ENCODE measurements at regions not wholly inside any gene's neighbourhood (a gene's known extent, or its start where the extent isn't known, plus 50 kb on each side); places are given as distances from the start of the nearest gene placed in this dataset.

DNA sequence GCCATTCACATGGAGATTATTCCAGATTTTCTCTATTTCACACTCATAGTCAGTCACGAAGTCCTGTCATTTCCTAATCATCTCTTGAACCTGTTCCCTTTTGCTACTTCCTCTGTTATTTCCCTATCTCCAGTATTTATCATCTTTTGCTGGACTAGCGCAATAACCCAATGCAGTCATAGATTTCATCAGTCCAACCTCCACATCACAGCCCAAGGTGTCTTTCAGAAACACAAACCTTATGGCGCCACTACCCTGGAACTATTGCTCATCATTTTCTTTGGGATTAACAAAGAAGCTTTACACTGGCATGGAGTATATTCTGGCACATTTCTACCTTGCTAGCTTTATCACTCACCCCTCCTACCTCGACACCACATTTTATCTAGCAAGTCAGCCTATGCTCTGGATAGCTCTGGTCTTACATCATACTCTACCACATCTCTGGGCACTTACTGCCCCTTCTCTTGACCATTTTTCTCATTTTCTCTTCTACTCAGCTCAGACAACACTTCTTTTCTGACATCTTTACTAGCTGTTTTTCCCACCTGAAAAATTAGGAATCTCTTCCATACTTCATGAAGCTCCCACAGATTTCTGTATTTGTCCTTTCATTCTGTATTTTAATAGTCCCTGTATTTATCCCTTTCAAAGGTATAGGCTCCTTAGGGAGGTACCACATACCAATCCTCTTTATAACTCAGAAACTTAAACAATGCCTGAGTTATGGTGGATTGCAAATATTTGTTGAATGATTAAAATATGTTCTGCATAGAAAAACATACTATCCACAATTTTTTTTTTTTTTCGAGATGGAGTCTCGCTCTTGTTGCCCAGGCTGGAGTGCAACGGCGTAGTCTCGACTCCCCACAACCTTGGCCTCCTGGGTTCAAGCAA is 534.7 kb downstream of the KLF12 start:
- 83% methylated on average over 3 of the region's 9 CpGs for WGBS (ENCODE audit: insufficient coverage, low lambda C conversion rate)
- no peaks in the 10 kb centered on the region for H3K36me3 ChIP-seq (ENCODE audit: control insufficient read depth, insufficient read depth, low read length)
- H3K27me3 ChIP-seq (ENCODE audit: control insufficient read depth, insufficient read depth, low read length), result no peaks in the 10 kb centered on the region
- H3K9me3 ChIP-seq (ENCODE audit: control insufficient read depth, low read depth, low read length), result no peaks in the 10 kb centered on the region
- H3K27ac ChIP-seq (ENCODE audit: low read length), result no peak overlapping the region
- DNase-seq, result no peak
- no peaks in the 10 kb centered on the region for H3K4me1 ChIP-seq (ENCODE audit: control insufficient read depth, insufficient read depth, low read length)
- H3K4me3 ChIP-seq (ENCODE audit: low read length), result no peak overlapping the region

DNA sequence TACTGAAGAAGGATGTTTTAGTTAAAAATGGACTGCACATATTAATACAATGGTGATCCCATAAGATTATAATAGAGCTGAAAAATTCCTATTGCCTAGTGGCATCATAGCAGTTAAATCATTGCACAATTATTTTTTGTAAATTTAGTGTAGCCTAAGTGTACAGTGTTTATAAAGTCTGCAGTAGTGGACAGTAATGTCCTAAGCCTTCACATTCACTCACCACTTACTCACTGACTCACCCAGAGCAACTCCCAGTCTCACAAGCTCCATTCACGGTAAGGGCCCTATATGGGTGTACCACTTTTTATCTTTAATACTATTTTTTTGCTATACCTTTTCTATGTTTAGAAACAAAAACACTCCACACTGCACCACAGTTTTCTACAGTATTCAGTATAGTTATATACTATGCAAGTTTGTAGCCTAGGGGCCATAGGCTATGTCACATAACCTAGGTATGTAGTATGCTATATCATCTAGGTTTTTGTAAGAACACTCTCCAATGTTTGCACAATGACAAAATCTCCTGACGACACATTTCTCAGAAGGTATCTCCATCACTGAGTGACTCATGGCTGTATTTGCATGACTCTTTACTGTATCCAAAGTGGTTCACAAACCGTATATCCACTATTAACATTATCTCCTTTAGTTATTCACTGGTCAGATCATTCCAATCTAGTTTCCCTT is 536.0 kb downstream of the KLF12 start:
- 70% methylated on average over 3 of the region's 3 CpGs for WGBS (ENCODE audit: insufficient coverage, low lambda C conversion rate)
- Histone ChIP-seq H3K4me3 (ENCODE audit: low read length) (no peak overlapping the region), H3K4me1 (ENCODE audit: control insufficient read depth, insufficient read depth, low read length) (no peaks in the 10 kb centered on the region), H3K36me3 (ENCODE audit: control insufficient read depth, insufficient read depth, low read length) (no peaks in the 10 kb centered on the region), H3K9me3 (ENCODE audit: control insufficient read depth, low read depth, low read length) (no peaks in the 10 kb centered on the region), H3K27me3 (ENCODE audit: control insufficient read depth, insufficient read depth, low read length) (no peaks in the 10 kb centered on the region), H3K27ac (ENCODE audit: low read length) (no peak overlapping the region)
- no peak for DNase-seq

DNA sequence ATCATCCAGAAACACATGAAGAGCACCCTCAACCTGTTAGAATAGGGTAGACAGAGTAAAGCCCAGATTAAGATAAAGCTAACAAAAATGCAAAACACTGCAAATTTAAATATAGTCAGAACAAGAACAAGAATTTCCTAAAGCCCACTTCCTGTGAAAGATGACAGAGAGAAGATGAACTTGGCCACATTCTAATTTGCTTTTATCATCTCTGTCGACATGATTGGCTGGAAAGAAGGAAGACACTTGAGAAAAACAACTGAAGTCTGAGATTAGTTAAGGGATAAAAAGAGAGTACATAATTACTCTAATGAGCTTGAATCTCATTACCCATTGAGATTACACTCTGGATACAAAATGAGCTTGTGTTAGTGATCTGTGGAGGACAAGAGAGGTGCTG is 537.6 kb downstream of the KLF5 start:
- Histone ChIP-seq H3K27me3 (ENCODE audit: control insufficient read depth, insufficient read depth, low read length) (no peaks in the 10 kb centered on the region), H3K4me3 (ENCODE audit: low read length) (no peak overlapping the region)
- WGBS (ENCODE audit: insufficient coverage, low lambda C conversion rate), result 91% methylated on average over 1 of the region's 1 CpG

DNA sequence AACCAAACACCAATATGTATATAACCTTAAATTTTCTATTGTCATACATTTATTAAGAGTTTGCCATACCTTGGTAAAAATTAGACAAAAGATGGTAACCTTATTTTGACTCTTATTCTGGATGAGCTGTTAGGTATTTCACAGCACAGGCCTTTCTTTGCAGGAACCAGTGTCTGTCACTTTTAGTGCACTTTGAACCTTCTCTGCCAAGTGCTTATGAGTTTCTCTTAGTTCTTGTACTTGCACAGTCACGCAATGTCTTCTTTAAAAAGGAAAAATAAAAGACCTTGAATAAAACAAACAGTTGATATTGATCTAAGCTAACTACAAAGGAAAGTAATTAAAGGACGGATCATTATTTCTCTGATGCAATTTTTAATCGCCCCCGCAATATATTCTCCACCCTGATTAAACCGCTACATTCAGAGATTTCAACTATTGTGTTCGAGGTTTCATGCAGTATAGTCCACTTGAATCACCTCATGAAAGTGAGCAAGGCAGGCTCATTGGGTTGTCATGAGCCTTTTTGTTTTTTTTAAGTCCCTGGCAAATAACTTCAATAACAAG is 534.5 kb downstream of the KLF5 start:
- peak; percentile 43 to 79 for DNase-seq
- Histone ChIP-seq H3K36me3 (ENCODE audit: control insufficient read depth, insufficient read depth, low read length) (no peaks in the 10 kb centered on the region), H3K4me3 (ENCODE audit: low read length) (no peak overlapping the region), H3K4me1 (ENCODE audit: control insufficient read depth, insufficient read depth, low read length) (no peaks in the 10 kb centered on the region), H3K27me3 (ENCODE audit: control insufficient read depth, insufficient read depth, low read length) (no peaks in the 10 kb centered on the region), H3K9me3 (ENCODE audit: control insufficient read depth, low read depth, low read length) (peaks cover 5% of the 10 kb centered on the region), H3K27ac (ENCODE audit: low read length) (peak overlapping the region; percentile 65)
- 19% methylated on average over 2 of the region's 6 CpGs for WGBS (ENCODE audit: insufficient coverage, low lambda C conversion rate)

More for the DNA sequence above, 537.6 kb downstream of the KLF5 start:
- Histone ChIP-seq H3K4me1 (ENCODE audit: control insufficient read depth, insufficient read depth, low read length) (no peaks in the 10 kb centered on the region), H3K36me3 (ENCODE audit: control insufficient read depth, insufficient read depth, low read length) (no peaks in the 10 kb centered on the region), H3K27ac (ENCODE audit: low read length) (no peak overlapping the region), H3K9me3 (ENCODE audit: control insufficient read depth, low read depth, low read length) (no peaks in the 10 kb centered on the region)
- DNase-seq, result no peak

DNA sequence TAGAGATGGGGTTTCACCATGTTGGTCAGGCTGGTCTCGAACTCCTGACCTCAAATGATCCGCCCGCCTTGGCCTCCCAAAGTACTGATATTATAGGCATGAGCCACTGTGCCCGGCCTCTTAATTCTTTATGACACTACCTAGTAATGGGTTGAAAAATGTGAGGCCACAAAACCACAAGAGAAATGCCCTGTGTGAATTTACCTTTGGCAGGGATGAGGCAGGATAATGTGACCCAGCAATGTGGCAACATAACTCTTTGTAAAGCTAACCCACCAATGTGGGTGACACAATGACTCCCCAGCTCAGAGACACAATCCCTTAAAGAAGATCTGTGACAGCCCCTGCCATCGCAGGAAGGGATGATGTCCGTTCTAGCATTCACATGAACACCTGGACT is 533.1 kb downstream of the KLF5 start:
- WGBS (ENCODE audit: insufficient coverage, low lambda C conversion rate), result no CpG with 5 or more reads among the region's 6 CpGs
- H3K36me3 ChIP-seq (ENCODE audit: control insufficient read depth, insufficient read depth, low read length), result no peaks in the 10 kb centered on the region

DNA sequence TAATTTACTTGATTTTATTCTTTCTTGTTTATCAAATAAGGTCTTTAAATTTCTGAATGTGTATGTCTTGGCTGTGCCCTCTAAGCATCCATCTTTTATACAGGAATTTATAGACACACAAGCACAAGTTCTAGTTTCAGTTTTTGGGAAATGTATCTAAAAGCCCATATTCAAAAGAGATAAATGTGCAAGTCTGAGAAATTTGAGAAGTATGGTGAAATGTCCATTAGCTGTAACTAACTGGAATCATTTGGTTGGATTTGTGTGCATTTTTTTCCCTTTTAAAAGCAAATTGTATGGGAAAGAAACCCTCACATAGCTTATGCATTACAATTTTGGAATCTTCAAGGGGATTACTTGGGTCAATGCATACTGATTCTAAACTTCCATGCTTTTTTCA is 532.0 kb downstream of the KLF5 start:
- H3K27ac ChIP-seq (ENCODE audit: low read length), result no peak overlapping the region
- no peaks in the 10 kb centered on the region for H3K4me1 ChIP-seq (ENCODE audit: control insufficient read depth, insufficient read depth, low read length)
- no peak overlapping the region for H3K4me3 ChIP-seq (ENCODE audit: low read length)
- no peaks in the 10 kb centered on the region for H3K36me3 ChIP-seq (ENCODE audit: control insufficient read depth, insufficient read depth, low read length)
- no peaks in the 10 kb centered on the region for H3K27me3 ChIP-seq (ENCODE audit: control insufficient read depth, insufficient read depth, low read length)
- no peak for DNase-seq
- peaks cover 8% of the 10 kb centered on the region for H3K9me3 ChIP-seq (ENCODE audit: control insufficient read depth, low read depth, low read length)

More for the DNA sequence above, 533.1 kb downstream of the KLF5 start:
- Histone ChIP-seq H3K4me1 (ENCODE audit: control insufficient read depth, insufficient read depth, low read length) (no peaks in the 10 kb centered on the region), H3K27ac (ENCODE audit: low read length) (no peak overlapping the region), H3K27me3 (ENCODE audit: control insufficient read depth, insufficient read depth, low read length) (no peaks in the 10 kb centered on the region), H3K4me3 (ENCODE audit: low read length) (no peak overlapping the region), H3K9me3 (ENCODE audit: control insufficient read depth, low read depth, low read length) (peaks cover 5% of the 10 kb centered on the region)
- no peak for DNase-seq

DNA sequence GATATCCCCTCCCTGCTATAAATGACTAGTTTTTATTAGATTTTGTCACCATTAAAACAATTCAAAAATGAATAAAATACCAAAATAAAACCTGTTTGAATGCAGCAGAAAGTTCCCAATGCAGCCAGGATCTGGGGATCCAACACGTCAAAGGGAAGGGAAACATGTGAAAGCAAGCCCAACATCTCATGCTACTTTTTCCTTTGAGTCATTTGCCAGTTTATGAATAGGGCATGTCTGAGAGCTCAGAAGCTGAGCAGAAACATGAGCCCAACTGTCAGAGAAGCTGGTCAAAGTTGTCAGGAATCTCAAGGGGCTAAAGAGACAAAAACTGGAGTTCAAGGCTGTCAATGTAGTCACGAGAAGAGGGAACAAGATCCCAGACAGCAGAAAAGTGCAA is 526.4 kb downstream of the KLF5 start:
- H3K36me3 ChIP-seq (ENCODE audit: control insufficient read depth, insufficient read depth, low read length), result no peaks in the 10 kb centered on the region
- DNase-seq, result no peak
- H3K4me1 ChIP-seq (ENCODE audit: control insufficient read depth, insufficient read depth, low read length), result peaks cover 15% of the 10 kb centered on the region
- H3K27me3 ChIP-seq (ENCODE audit: control insufficient read depth, insufficient read depth, low read length), result no peaks in the 10 kb centered on the region
- no peak overlapping the region for H3K4me3 ChIP-seq (ENCODE audit: low read length)
- no peak overlapping the region for H3K27ac ChIP-seq (ENCODE audit: low read length)
- WGBS (ENCODE audit: insufficient coverage, low lambda C conversion rate), result 100% methylated on average over 1 of the region's 2 CpGs
- H3K9me3 ChIP-seq (ENCODE audit: control insufficient read depth, low read depth, low read length), result peaks cover 8% of the 10 kb centered on the region

DNA sequence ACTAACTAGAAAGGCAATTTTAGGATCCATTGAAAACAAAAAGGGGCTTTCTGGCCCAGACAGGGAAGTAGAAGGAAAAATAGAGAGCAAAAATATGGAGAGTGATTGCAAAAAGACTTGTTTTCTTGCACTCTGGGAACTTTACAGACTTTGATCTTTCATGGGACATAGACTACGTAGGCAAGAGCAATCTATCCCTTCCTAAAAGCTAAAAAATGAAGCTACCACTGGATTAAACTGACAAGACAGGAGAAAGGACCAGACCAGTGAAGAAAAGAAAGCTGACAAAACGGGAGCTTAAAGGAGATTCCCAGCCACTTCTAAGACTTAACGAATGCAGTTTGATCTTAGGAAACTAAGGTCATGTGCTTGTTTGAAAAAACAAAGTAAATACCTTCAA is 524.5 kb downstream of the KLF5 start:
- Histone ChIP-seq H3K4me1 (ENCODE audit: control insufficient read depth, insufficient read depth, low read length) (peaks cover 19% of the 10 kb centered on the region), H3K27ac (ENCODE audit: low read length) (peak overlapping the region; percentile 34), H3K4me3 (ENCODE audit: low read length) (no peak overlapping the region), H3K36me3 (ENCODE audit: control insufficient read depth, insufficient read depth, low read length) (no peaks in the 10 kb centered on the region), H3K27me3 (ENCODE audit: control insufficient read depth, insufficient read depth, low read length) (no peaks in the 10 kb centered on the region), H3K9me3 (ENCODE audit: control insufficient read depth, low read depth, low read length) (peaks cover 4% of the 10 kb centered on the region)
- DNase-seq, result peak in 1 of 2 donors; percentile 65
- WGBS (ENCODE audit: insufficient coverage, low lambda C conversion rate), result 50% methylated on average over 2 of the region's 3 CpGs

DNA sequence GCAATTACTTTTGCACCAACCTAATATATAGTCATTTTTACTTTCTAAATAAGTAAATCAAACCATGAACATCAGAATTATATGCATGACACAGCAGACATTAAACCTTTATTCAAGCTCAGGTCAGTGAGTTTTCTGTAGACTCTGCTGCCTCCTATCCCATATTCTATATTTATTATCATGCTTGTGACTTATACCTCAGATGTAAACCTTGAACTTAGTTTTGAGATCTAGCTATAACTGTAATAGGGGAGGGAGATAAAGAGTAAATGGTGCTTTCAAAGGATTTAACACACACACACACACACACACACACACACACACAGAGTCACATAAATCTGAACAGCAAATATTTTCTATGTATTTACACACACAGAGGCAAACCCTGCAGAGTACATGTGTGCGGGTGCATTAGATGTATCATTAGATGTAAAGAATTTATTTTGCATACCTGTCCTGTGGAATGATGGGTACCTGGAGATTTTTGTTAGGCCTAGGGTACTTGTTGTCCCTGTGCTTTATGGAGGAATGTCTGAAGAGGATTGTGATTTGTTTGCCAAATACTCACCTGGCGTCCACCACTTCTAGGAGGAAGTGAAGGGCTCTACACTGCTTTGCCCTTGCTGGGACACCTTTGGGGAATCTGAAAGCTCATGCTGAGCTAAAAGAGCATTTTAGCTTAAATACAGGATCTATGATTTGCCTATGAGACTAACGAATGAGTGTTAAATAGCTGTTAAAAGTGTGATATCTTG is 521.9 kb downstream of the KLF5 start:
- peak in 1 of 2 donors; percentile 69 for DNase-seq
- H3K27me3 ChIP-seq (ENCODE audit: control insufficient read depth, insufficient read depth, low read length), result no peaks in the 10 kb centered on the region
- H3K4me1 ChIP-seq (ENCODE audit: control insufficient read depth, insufficient read depth, low read length), result peaks cover 21% of the 10 kb centered on the region
- no peak overlapping the region for H3K4me3 ChIP-seq (ENCODE audit: low read length)
- H3K36me3 ChIP-seq (ENCODE audit: control insufficient read depth, insufficient read depth, low read length), result no peaks in the 10 kb centered on the region
- H3K27ac ChIP-seq (ENCODE audit: low read length), result no peak overlapping the region
- no CpG with 5 or more reads among the region's 3 CpGs for WGBS (ENCODE audit: insufficient coverage, low lambda C conversion rate)
- no peaks in the 10 kb centered on the region for H3K9me3 ChIP-seq (ENCODE audit: control insufficient read depth, low read depth, low read length)
